ENCODE measurements at regions not wholly inside any gene's neighbourhood (a gene's known extent, or its start where the extent isn't known, plus 50 kb on each side); places are given as distances from the start of the nearest gene placed in this dataset.

DNA sequence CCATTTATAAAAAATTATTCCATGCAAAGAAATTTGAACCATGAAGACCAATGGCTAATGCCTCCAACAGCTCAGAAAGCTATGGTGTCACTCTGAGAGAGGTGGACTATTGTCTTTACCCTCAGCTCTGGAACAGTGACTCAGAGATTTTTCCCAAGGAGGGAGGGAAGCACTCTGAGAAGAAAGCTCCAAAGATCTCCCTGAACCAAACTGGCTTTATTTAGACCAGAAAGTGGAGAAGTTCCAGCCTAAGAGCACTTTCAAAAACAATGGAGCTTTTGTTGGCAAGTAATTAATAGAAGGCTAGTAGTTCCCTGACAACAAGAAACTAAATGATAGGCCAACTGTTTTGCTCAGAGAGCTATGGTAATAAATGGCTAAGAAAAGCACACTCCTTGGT is 599.9 kb upstream of the MDGA2 start:
- TF ChIP-seq, protein P1, sequence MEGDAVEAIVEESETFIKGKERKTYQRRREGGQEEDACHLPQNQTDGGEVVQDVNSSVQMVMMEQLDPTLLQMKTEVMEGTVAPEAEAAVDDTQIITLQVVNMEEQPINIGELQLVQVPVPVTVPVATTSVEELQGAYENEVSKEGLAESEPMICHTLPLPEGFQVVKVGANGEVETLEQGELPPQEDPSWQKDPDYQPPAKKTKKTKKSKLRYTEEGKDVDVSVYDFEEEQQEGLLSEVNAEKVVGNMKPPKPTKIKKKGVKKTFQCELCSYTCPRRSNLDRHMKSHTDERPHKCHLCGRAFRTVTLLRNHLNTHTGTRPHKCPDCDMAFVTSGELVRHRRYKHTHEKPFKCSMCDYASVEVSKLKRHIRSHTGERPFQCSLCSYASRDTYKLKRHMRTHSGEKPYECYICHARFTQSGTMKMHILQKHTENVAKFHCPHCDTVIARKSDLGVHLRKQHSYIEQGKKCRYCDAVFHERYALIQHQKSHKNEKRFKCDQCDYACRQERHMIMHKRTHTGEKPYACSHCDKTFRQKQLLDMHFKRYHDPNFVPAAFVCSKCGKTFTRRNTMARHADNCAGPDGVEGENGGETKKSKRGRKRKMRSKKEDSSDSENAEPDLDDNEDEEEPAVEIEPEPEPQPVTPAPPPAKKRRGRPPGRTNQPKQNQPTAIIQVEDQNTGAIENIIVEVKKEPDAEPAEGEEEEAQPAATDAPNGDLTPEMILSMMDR (IDR thresholded peaks at IDR 0.05; ENCODE audit: low read depth, low read length, poor library complexity, severe bottlenecking) = no peak
- TF ChIP-seq EZH2phosphoT487 (IDR thresholded peaks at IDR 0.05; ENCODE audit: borderline replicate concordance, low read length) = no peak
